OCI-LY7 (cell line): ENCODE measurements at regions not wholly inside any gene's neighbourhood (a gene's known extent, or its start where the extent isn't known, plus 50 kb on each side); places are given as distances from the start of the nearest gene placed in this dataset.

Source experiments
- BruUV-seq: library from RNA; stranded (reverse); fragments of 400-500 nt; replicated peaks from 2 replicates; lab custom pipeline; 2021; lab: Mats Ljungman, UMichigan
- CTCF ChIA-PET: fragments of 300-600 bp; sonication (Branson Sonifier 250); formaldehyde crosslinking; loops from one replicate; lab custom pipeline; 2022; ENCODE audit warnings: antibody characterized with exemption; ENCODE audit not compliant: unreplicated experiment; lab: Charles Lee
- POLR2A ChIA-PET: fragments of 300-600 bp; sonication (Branson Sonifier 250); formaldehyde crosslinking; loops from one replicate; lab custom pipeline; 2022; ENCODE audit warnings: antibody characterized with exemption; lab: Charles Lee
- DNase-seq: peaks from one replicate; pipeline ENCODE4 v3.0.0-alpha.2; 2015; ENCODE audit warnings: low spot score
- H2AFZ ChIP-seq: fragments of 200-600 bp; sonication (generic), shearing (Covaris generic); 2 replicates; pipeline ENCODE4 v1.6.1; 2014; ENCODE audit warnings: mild to moderate bottlenecking, antibody characterized with exemption, low read length, moderate library complexity
- H3K27ac ChIP-seq: fragments of 200-600 bp; sonication (generic); 2 replicates; pipeline ENCODE4 v1.5.1; 2014; ENCODE audit warnings: mixed run types, low read depth, mild to moderate bottlenecking, moderate library complexity, low read length, inconsistent platforms; ENCODE audit not compliant: poor library complexity, severe bottlenecking
- H3K36me3 ChIP-seq: fragments of 200-600 bp; sonication (generic); 2 replicates; pipeline ENCODE4 v1.6.1; 2014; ENCODE audit warnings: mild to moderate bottlenecking, antibody characterized with exemption, low read length, moderate library complexity, mixed read lengths; ENCODE audit not compliant: insufficient read depth
- H3K4me1 ChIP-seq: fragments of 200-600 bp; sonication (generic); 2 replicates; pipeline ENCODE4 v1.5.1; 2014; ENCODE audit warnings: mild to moderate bottlenecking, low read length; ENCODE audit not compliant: insufficient read depth, poor library complexity, severe bottlenecking
- H3K4me2 ChIP-seq: fragments of 200-600 bp; sonication (generic); 2 replicates; pipeline ENCODE4 v1.6.1; 2014; ENCODE audit warnings: mild to moderate bottlenecking, low read length
- H3K4me3 ChIP-seq: fragments of 200-600 bp; sonication (generic); 2 replicates; pipeline ENCODE4 v1.5.1; 2014; ENCODE audit warnings: mild to moderate bottlenecking, low read depth, low read length; ENCODE audit not compliant: poor library complexity, severe bottlenecking
- H3K79me2 ChIP-seq: fragments of 200-600 bp; sonication (generic); 2 replicates; pipeline ENCODE4 v1.6.1; 2016; ENCODE audit warnings: low read depth, mild to moderate bottlenecking, low read length, moderate library complexity, mixed read lengths; ENCODE audit not compliant: insufficient read depth
- H3K9me2 ChIP-seq: fragments of 200-600 bp; sonication (generic); 2 replicates; pipeline ENCODE4 v1.6.1; 2016; ENCODE audit warnings: mild to moderate bottlenecking, low read length, mixed read lengths; ENCODE audit not compliant: insufficient read depth
- H3K9me3 ChIP-seq: fragments of 200-600 bp; sonication (generic); 2 replicates; pipeline ENCODE4 v1.6.1; 2014; ENCODE audit warnings: mild to moderate bottlenecking, mixed run types, low read length, mixed read lengths
- H4K20me1 ChIP-seq: fragments of 200-600 bp; sonication (generic); 2 replicates; pipeline ENCODE4 v1.6.1; 2014; ENCODE audit warnings: mild to moderate bottlenecking, antibody characterized with exemption, low read length, moderate library complexity, mixed read lengths; ENCODE audit not compliant: insufficient read depth
- CTCF ChIP-seq: fragments of 200-600 bp; sonication (generic); conservative IDR thresholded peaks from 2 replicates; pipeline ENCODE4 v1.5.1; 2014; ENCODE audit warnings: mild to moderate bottlenecking, antibody characterized with exemption, low read length, moderate library complexity, mixed read lengths
- EZH2phosphoT487 ChIP-seq: fragments of 200-600 bp; sonication (generic); IDR thresholded peaks from 2 replicates; pipeline ENCODE4 v1.6.1; 2018; ENCODE audit warnings: low read depth, borderline replicate concordance, mild to moderate bottlenecking, mixed run types, antibody characterized with exemption, low read length, moderate library complexity, mixed read lengths
- intact Hi-C: fragments of 100-400 bp; cut with micrococcal nuclease; formaldehyde crosslinking; loops from one replicate; pipeline ENCODE4 v1.10.0; 2022; ENCODE audit not compliant: unreplicated experiment

DNA sequence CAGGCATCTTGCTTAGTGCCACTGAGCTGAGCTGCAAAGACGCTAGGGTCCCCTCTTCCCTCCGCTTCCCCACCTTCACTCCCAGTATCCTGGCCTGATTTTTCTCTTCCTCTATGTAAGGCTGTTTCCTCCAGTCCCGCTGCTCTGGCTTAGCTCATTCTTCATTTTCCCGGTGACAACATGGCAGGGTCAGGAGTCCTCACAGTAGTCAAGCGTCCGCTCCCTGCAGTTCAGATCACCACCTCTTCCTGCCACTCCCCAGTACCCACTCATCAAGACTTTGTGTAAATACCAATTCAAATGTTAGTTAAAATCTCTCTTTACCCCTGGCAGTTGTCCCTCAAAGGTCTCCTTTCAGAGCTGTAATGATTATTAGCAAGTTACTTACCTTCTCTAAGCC, 650.4 kb upstream of the CELF2 start:
- Histone ChIP-seq H3K36me3 (no peaks in the 10 kb centered on the region), H4K20me1 (no peaks in the 10 kb centered on the region), H3K4me2 (no peak overlapping the region), H3K27ac (no peak overlapping the region), H3K4me1 (no peaks in the 10 kb centered on the region), H3K9me2 (no peaks in the 10 kb centered on the region), H3K79me2 (no peaks in the 10 kb centered on the region), H2AFZ (no peak overlapping the region), H3K9me3 (no peaks in the 10 kb centered on the region), H3K4me3 (no peak overlapping the region)
- ChIA-PET CTCF (no interaction called here), POLR2A (interaction anchor here (1.1 to 2.7 kb wide), 2 partner anchors 12 to 30 kb away, joined by 3 to 13 read pairs; no protein-coding TSS in a partner anchor)
- TF ChIP-seq CTCF (no peak), EZH2phosphoT487 (no peak)
- BruUV-seq = no TSS peak
- intact Hi-C loops = no loop called here
- no peak for DNase-seq

GRCh38 chr10:10368951-10369576, 648.6 kb upstream of the CELF2 start:
- BruUV-seq = no TSS peak
- DNase-seq = no peak
- intact Hi-C loops = no loop called here
- no peak overlapping the region for H3K27ac ChIP-seq
- H3K36me3 ChIP-seq = no peaks in the 10 kb centered on the region
- TF ChIP-seq EZH2phosphoT487 (no peak), CTCF (no peak)
- no peaks in the 10 kb centered on the region for H3K4me1 ChIP-seq
- H3K9me2 ChIP-seq = no peaks in the 10 kb centered on the region
- ChIA-PET CTCF (no interaction called here), POLR2A (interaction anchor here (0.9 kb wide), 1 partner anchor 14 kb away, joined by 3 read pairs; no protein-coding TSS in a partner anchor)
- no peak overlapping the region for H3K4me2 ChIP-seq
- H3K79me2 ChIP-seq = no peaks in the 10 kb centered on the region
- no peaks in the 10 kb centered on the region for H4K20me1 ChIP-seq
- no peaks in the 10 kb centered on the region for H3K9me3 ChIP-seq
- H2AFZ ChIP-seq = no peak overlapping the region
- H3K4me3 ChIP-seq = no peak overlapping the region

- no peak overlapping the region for H3K4me3 ChIP-seq
- TF ChIP-seq EZH2phosphoT487 = no peak
- no peak for TF ChIP-seq CTCF
- BruUV-seq = no TSS peak
- H3K27ac ChIP-seq = no peak overlapping the region
- no peak overlapping the region for H2AFZ ChIP-seq
- H4K20me1 ChIP-seq = no peaks in the 10 kb centered on the region
- H3K4me1 ChIP-seq = no peaks in the 10 kb centered on the region
- H3K36me3 ChIP-seq = no peaks in the 10 kb centered on the region
- no peaks in the 10 kb centered on the region for H3K9me2 ChIP-seq
- DNase-seq = no peak
- ChIA-PET CTCF (no interaction called here), POLR2A (no interaction called here)
- no peak overlapping the region for H3K4me2 ChIP-seq
- H3K79me2 ChIP-seq = no peaks in the 10 kb centered on the region
- no peaks in the 10 kb centered on the region for H3K9me3 ChIP-seq
- intact Hi-C loops = no loop called here
These were observed 631.8 kb upstream of the CELF2 start for GRCh38 chr10:10385831-10386230.
